NK-92 treated with Interleukin-12 subunit alpha and Interleukin-12 subunit beta, amount 100 ng/mL, for 24 hours (cell line): ENCODE measurements at regions not wholly inside any gene's neighbourhood (a gene's known extent, or its start where the extent isn't known, plus 50 kb on each side); places are given as distances from the start of the nearest gene placed in this dataset.
"Not testable (repeated sequence)": the region's sequence is repeated elsewhere in the genome, so short reads cannot be mapped to it uniquely, and the experiment has no call there.

ENCODE experiments used
- DNase-seq: peaks from one replicate; lab custom pipeline; 2025; lab: John Stamatoyannopoulos, UW

GRCh38 chrX:13223868-13224567 is 95.8 kb downstream of the ATXN3L start:
- DNase-seq = no peak

- DNase-seq = no peak
Measured at GRCh38 chrX:13220916-13221315, 98.9 kb downstream of the ATXN3L start.

- DNase-seq = no peak
Measured at GRCh38 chrX:13219991-13220764, 99.7 kb downstream of the ATXN3L start.

GRCh38 chrX:13218758-13219157 is 101.1 kb downstream of the ATXN3L start:
- DNase-seq = no peak

- no peak for DNase-seq
Measured at GRCh38 chrX:13216139-13216538, 103.7 kb downstream of the ATXN3L start.

- no peak for DNase-seq
Measured at GRCh38 chrX:13215729-13216128, 104.1 kb downstream of the ATXN3L start.

- no peak for DNase-seq
Measured at GRCh38 chrX:13212191-13212651, 107.6 kb downstream of the ATXN3L start.

GRCh38 chrX:13210142-13210541 is 109.7 kb downstream of the ATXN3L start:
- DNase-seq = not testable (repeated sequence)

- DNase-seq = not testable (repeated sequence)
Measured at GRCh38 chrX:13209704-13210103, 110.1 kb downstream of the ATXN3L start.

- DNase-seq = no peak
Measured at GRCh38 chrX:13208281-13208935, 111.4 kb downstream of the ATXN3L start.

- DNase-seq = no peak
Measured at GRCh38 chrX:13203271-13203670, 116.6 kb downstream of the ATXN3L start.

- no peak for DNase-seq
Measured at GRCh38 chrX:13201605-13202219, 118.1 kb downstream of the ATXN3L start.

- no peak for DNase-seq
Measured at GRCh38 chrX:13200398-13200797, 119.5 kb downstream of the ATXN3L start.

GRCh38 chrX:13198762-13199064 is 121.1 kb downstream of the ATXN3L start:
- DNase-seq = no peak

- no peak for DNase-seq
Measured at GRCh38 chrX:13198056-13198761, 121.6 kb downstream of the ATXN3L start.

- DNase-seq = no peak
Measured at GRCh38 chrX:13196782-13197181, 123.1 kb downstream of the ATXN3L start.

- DNase-seq = no peak
Measured at GRCh38 chrX:13195340-13195739, 124.5 kb downstream of the ATXN3L start.

- DNase-seq = no peak
Measured at GRCh38 chrX:13194291-13195103, 125.4 kb downstream of the ATXN3L start.

- no peak for DNase-seq
Measured at GRCh38 chrX:13190051-13190450, 129.8 kb downstream of the ATXN3L start.

- DNase-seq = no peak
Measured at GRCh38 chrX:13189380-13189779, 130.5 kb downstream of the ATXN3L start.

GRCh38 chrX:13188731-13189309 is 131.0 kb downstream of the ATXN3L start:
- DNase-seq = no peak
